ENCODE measurements at regions not wholly inside any gene's neighbourhood (a gene's known extent, or its start where the extent isn't known, plus 50 kb on each side); places are given as distances from the start of the nearest gene placed in this dataset.

- no peaks in the 10 kb centered on the region for H3K36me3 ChIP-seq (ENCODE audit: low read depth)
- DNase-seq (ENCODE audit: low spot score) (no peak), ATAC-seq (ENCODE audit: low read depth) (no peak)
- no peak overlapping the region for H3K4me3 ChIP-seq (ENCODE audit: severe bottlenecking)
- H3K4me1 ChIP-seq (ENCODE audit: insufficient read depth, poor library complexity, severe bottlenecking): no peaks in the 10 kb centered on the region
- H3K9me3 ChIP-seq (ENCODE audit: severe bottlenecking): no peaks in the 10 kb centered on the region
- no peak for TF ChIP-seq CTCF (IDR thresholded peaks at IDR 0.05; ENCODE audit: poor library complexity, severe bottlenecking)
- no peak overlapping the region for H3K27ac ChIP-seq (ENCODE audit: poor library complexity, severe bottlenecking)
- no peaks in the 10 kb centered on the region for H3K27me3 ChIP-seq (ENCODE audit: insufficient read depth, poor library complexity, severe bottlenecking)
Measured at GRCh38 chr1:91092503-91092902, 70.7 kb upstream of the ZNF644 start.

- no peaks in the 10 kb centered on the region for H3K9me3 ChIP-seq (ENCODE audit: severe bottlenecking)
- no peaks in the 10 kb centered on the region for H3K4me1 ChIP-seq (ENCODE audit: insufficient read depth, poor library complexity, severe bottlenecking)
- H3K27ac ChIP-seq (ENCODE audit: poor library complexity, severe bottlenecking): no peak overlapping the region
- H3K4me3 ChIP-seq (ENCODE audit: severe bottlenecking): no peak overlapping the region
- ATAC-seq (ENCODE audit: low read depth) (no peak), DNase-seq (ENCODE audit: low spot score) (no peak)
- H3K36me3 ChIP-seq (ENCODE audit: low read depth): no peaks in the 10 kb centered on the region
- TF ChIP-seq CTCF (IDR thresholded peaks at IDR 0.05; ENCODE audit: poor library complexity, severe bottlenecking): no peak
- H3K27me3 ChIP-seq (ENCODE audit: insufficient read depth, poor library complexity, severe bottlenecking): no peaks in the 10 kb centered on the region
Measured at GRCh38 chr1:91091812-91092211, 70.0 kb upstream of the ZNF644 start.

- H3K27me3 ChIP-seq (ENCODE audit: insufficient read depth, poor library complexity, severe bottlenecking): no peaks in the 10 kb centered on the region
- TF ChIP-seq CTCF (IDR thresholded peaks at IDR 0.05; ENCODE audit: poor library complexity, severe bottlenecking): no peak
- no peaks in the 10 kb centered on the region for H3K9me3 ChIP-seq (ENCODE audit: severe bottlenecking)
- H3K36me3 ChIP-seq (ENCODE audit: low read depth): no peaks in the 10 kb centered on the region
- ATAC-seq (ENCODE audit: low read depth) (no peak), DNase-seq (ENCODE audit: low spot score) (no peak)
- no peaks in the 10 kb centered on the region for H3K4me1 ChIP-seq (ENCODE audit: insufficient read depth, poor library complexity, severe bottlenecking)
- no peak overlapping the region for H3K4me3 ChIP-seq (ENCODE audit: severe bottlenecking)
- no peak overlapping the region for H3K27ac ChIP-seq (ENCODE audit: poor library complexity, severe bottlenecking)
Measured at GRCh38 chr1:91080650-91081049, 58.8 kb upstream of the ZNF644 start.

GRCh38 chr1:91078859-91079258, 57.0 kb upstream of the ZNF644 start:
- H3K27ac ChIP-seq (ENCODE audit: poor library complexity, severe bottlenecking): no peak overlapping the region
- H3K4me1 ChIP-seq (ENCODE audit: insufficient read depth, poor library complexity, severe bottlenecking): no peaks in the 10 kb centered on the region
- no peak overlapping the region for H3K4me3 ChIP-seq (ENCODE audit: severe bottlenecking)
- no peaks in the 10 kb centered on the region for H3K27me3 ChIP-seq (ENCODE audit: insufficient read depth, poor library complexity, severe bottlenecking)
- no peaks in the 10 kb centered on the region for H3K36me3 ChIP-seq (ENCODE audit: low read depth)
- no peaks in the 10 kb centered on the region for H3K9me3 ChIP-seq (ENCODE audit: severe bottlenecking)
- DNase-seq (ENCODE audit: low spot score) (no peak), ATAC-seq (ENCODE audit: low read depth) (no peak)
- no peak for TF ChIP-seq CTCF (IDR thresholded peaks at IDR 0.05; ENCODE audit: poor library complexity, severe bottlenecking)

- no peaks in the 10 kb centered on the region for H3K36me3 ChIP-seq (ENCODE audit: low read depth)
- DNase-seq (ENCODE audit: low spot score) (no peak), ATAC-seq (ENCODE audit: low read depth) (no peak)
- TF ChIP-seq CTCF (IDR thresholded peaks at IDR 0.05; ENCODE audit: poor library complexity, severe bottlenecking): no peak
- H3K27me3 ChIP-seq (ENCODE audit: insufficient read depth, poor library complexity, severe bottlenecking): no peaks in the 10 kb centered on the region
- no peaks in the 10 kb centered on the region for H3K9me3 ChIP-seq (ENCODE audit: severe bottlenecking)
- no peak overlapping the region for H3K4me3 ChIP-seq (ENCODE audit: severe bottlenecking)
- H3K4me1 ChIP-seq (ENCODE audit: insufficient read depth, poor library complexity, severe bottlenecking): no peaks in the 10 kb centered on the region
- no peak overlapping the region for H3K27ac ChIP-seq (ENCODE audit: poor library complexity, severe bottlenecking)
Measured at GRCh38 chr1:91076834-91077233, 55.0 kb upstream of the ZNF644 start.

Data from RWPE2 (cell line).